ENCODE measurements at regions not wholly inside any gene's neighbourhood (a gene's known extent, or its start where the extent isn't known, plus 50 kb on each side); places are given as distances from the start of the nearest gene placed in this dataset.

GRCh38 chr13:44157606-44158005 lies 216.0 kb upstream of the SERP2 start:
- DNase-seq (ENCODE audit: extremely low read depth in 1 of 11, low read depth in 9 of 11, low spot score in 4 of 11): no peak

GRCh38 chr13:44158098-44158521 lies 215.5 kb upstream of the SERP2 start:
- DNase-seq (ENCODE audit: extremely low read depth in 1 of 11, low read depth in 9 of 11, low spot score in 4 of 11): no peak

- DNase-seq (ENCODE audit: extremely low read depth in 1 of 11, low read depth in 9 of 11, low spot score in 4 of 11): no peak
Measured at GRCh38 chr13:44158881-44159632, 214.6 kb upstream of the SERP2 start.

GRCh38 chr13:44159633-44160279 lies 213.9 kb upstream of the SERP2 start:
- no peak for DNase-seq (ENCODE audit: extremely low read depth in 1 of 11, low read depth in 9 of 11, low spot score in 4 of 11)

GRCh38 chr13:44160591-44161191 lies 212.9 kb upstream of the SERP2 start:
- no peak for DNase-seq (ENCODE audit: extremely low read depth in 1 of 11, low read depth in 9 of 11, low spot score in 4 of 11)

GRCh38 chr13:44163108-44163507 lies 210.5 kb upstream of the SERP2 start:
- no peak for DNase-seq (ENCODE audit: extremely low read depth in 1 of 11, low read depth in 9 of 11, low spot score in 4 of 11)

- DNase-seq (ENCODE audit: extremely low read depth in 1 of 11, low read depth in 9 of 11, low spot score in 4 of 11): no peak
Measured at GRCh38 chr13:44165221-44165888, 208.3 kb upstream of the SERP2 start.

- DNase-seq (ENCODE audit: extremely low read depth in 1 of 11, low read depth in 9 of 11, low spot score in 4 of 11): no peak
Measured at GRCh38 chr13:44165889-44166496, 207.6 kb upstream of the SERP2 start.

GRCh38 chr13:44169018-44169911 lies 204.4 kb upstream of the SERP2 start:
- DNase-seq (ENCODE audit: extremely low read depth in 1 of 11, low read depth in 9 of 11, low spot score in 4 of 11): no peak

GRCh38 chr13:44170731-44171130 lies 202.9 kb upstream of the SERP2 start:
- no peak for DNase-seq (ENCODE audit: extremely low read depth in 1 of 11, low read depth in 9 of 11, low spot score in 4 of 11)

GRCh38 chr13:44171156-44171555 lies 202.5 kb upstream of the SERP2 start:
- no peak for DNase-seq (ENCODE audit: extremely low read depth in 1 of 11, low read depth in 9 of 11, low spot score in 4 of 11)

- DNase-seq (ENCODE audit: extremely low read depth in 1 of 11, low read depth in 9 of 11, low spot score in 4 of 11): no peak
Measured at GRCh38 chr13:44171861-44172260, 201.8 kb upstream of the SERP2 start.

- no peak for DNase-seq (ENCODE audit: extremely low read depth in 1 of 11, low read depth in 9 of 11, low spot score in 4 of 11)
Measured at GRCh38 chr13:44172281-44172810, 201.3 kb upstream of the SERP2 start.

GRCh38 chr13:44174769-44175425 lies 198.7 kb upstream of the SERP2 start:
- DNase-seq (ENCODE audit: extremely low read depth in 1 of 11, low read depth in 9 of 11, low spot score in 4 of 11): no peak

GRCh38 chr13:44176173-44176572 lies 197.5 kb upstream of the SERP2 start:
- DNase-seq (ENCODE audit: extremely low read depth in 1 of 11, low read depth in 9 of 11, low spot score in 4 of 11): no peak

- no peak for DNase-seq (ENCODE audit: extremely low read depth in 1 of 11, low read depth in 9 of 11, low spot score in 4 of 11)
Measured at GRCh38 chr13:44180876-44181536, 192.6 kb upstream of the SERP2 start.

GRCh38 chr13:44181931-44182330 lies 191.7 kb upstream of the SERP2 start:
- DNase-seq (ENCODE audit: extremely low read depth in 1 of 11, low read depth in 9 of 11, low spot score in 4 of 11): no peak

Data from renal cortex interstitium (tissue), 11 donors.